HCT116 (cell line): ENCODE measurements at regions not wholly inside any gene's neighbourhood (a gene's known extent, or its start where the extent isn't known, plus 50 kb on each side); places are given as distances from the start of the nearest gene placed in this dataset.

ENCODE experiments used
- ATAC-seq: fragments of 200-7000 bp; cut with Tn5 transposase; 2 replicates; pipeline ENCODE4 v1.9.1; 2020; ENCODE audit warnings: mild to moderate bottlenecking, moderate library complexity
- BruUV-seq: library from RNA; stranded (reverse); fragments of 400-500 nt; replicated peaks from 2 replicates; lab custom pipeline; 2021; lab: Mats Ljungman, UMichigan
- CTCF ChIA-PET: fragments of 300-600 bp; sonication (Branson Sonifier 250); formaldehyde crosslinking; loops from one replicate; lab custom pipeline; 2021; ENCODE audit warnings: antibody characterized with exemption; lab: Charles Lee
- POLR2A ChIA-PET: fragments of 300-600, 350-600 bp; sonication (Branson Sonifier 250); formaldehyde crosslinking; loops from one replicate; lab custom pipeline; 2021; ENCODE audit warnings: antibody characterized with exemption; lab: Charles Lee
- RAD21 ChIA-PET, 2 experiments: fragments of 300-600 bp; sonication (Branson Sonifier 250); formaldehyde crosslinking; loops; one replicate each; lab custom pipeline; 2023; ENCODE audit warnings: low total read pairs in 2 of 2; ENCODE audit not compliant: uncharacterized antibody in 2 of 2, unreplicated experiment in 2 of 2, low non-redundant PET in 1 of 2; lab: Charles Lee
- DNase-seq: peaks from one replicate; pipeline ENCODE4 v3.0.0-alpha.2; 2010; ENCODE audit warnings: low read depth, low spot score
- H2AFZ ChIP-seq: fragments of 200-600 bp; shearing (Covaris generic), sonication (generic); 2 replicates; pipeline ENCODE4 v1.6.1; 2017; ENCODE audit warnings: low read depth, mixed run types, mixed read lengths, antibody characterized with exemption, low read length; ENCODE audit not compliant: poor library complexity, severe bottlenecking
- H3K27ac ChIP-seq: 2 replicates; pipeline ENCODE4 v1.5.1; 2012; ENCODE audit warnings: low read depth, low read length
- H3K27me3 ChIP-seq: fragments of 200-600 bp; sonication (generic); 2 replicates; pipeline ENCODE4 v1.6.1; 2016; ENCODE audit warnings: mixed run types, low read length, mixed read lengths; ENCODE audit not compliant: insufficient read depth
- H3K36me3 ChIP-seq, 2 experiments: fragments of 200-500 bp in 1 of 2; fragments of 200-600 bp in 1 of 2; sonication (Bioruptor generic) in 1 of 2; sonication (generic) in 1 of 2; 2 replicates each; pipeline versions ENCODE4 v1.5.1 to v1.6.1; 2014 to 2016; ENCODE audit warnings: low read length in 2 of 2, inconsistent platforms in 1 of 2, mixed read lengths in 1 of 2, mixed run types in 1 of 2; ENCODE audit not compliant: insufficient read depth in 2 of 2, control insufficient read depth in 1 of 2
- H3K4me1 ChIP-seq, 2 experiments: fragments of 200-600 bp in 1 of 2; sonication (generic) in 1 of 2; 2 replicates each; pipeline versions ENCODE4 v1.5.1 to v1.6.1; 2012 to 2017; ENCODE audit warnings: low read length in 2 of 2, inconsistent platforms in 1 of 2, mild to moderate bottlenecking in 1 of 2, mixed read lengths in 1 of 2, mixed run types in 1 of 2, moderate library complexity in 1 of 2; ENCODE audit not compliant: insufficient read depth in 2 of 2, control insufficient read depth in 1 of 2
- H3K4me2 ChIP-seq: fragments of 200-600 bp; sonication (generic); 2 replicates; pipeline ENCODE4 v1.6.1; 2017; ENCODE audit warnings: mixed run types, low read length, mixed read lengths
- H3K4me3 ChIP-seq, 2 experiments: fragments of 200-600 bp in 1 of 2; sonication (generic) in 1 of 2; replicated peaks in 1 of 2; 2 replicates each; pipeline ENCODE4 v1.5.1; 2011 to 2016; ENCODE audit warnings: low read length in 2 of 2, control low read depth in 1 of 2, low read depth in 1 of 2, mild to moderate bottlenecking in 1 of 2, mixed read lengths in 1 of 2, mixed run types in 1 of 2
- H3K79me2 ChIP-seq: fragments of 200-600 bp; sonication (generic); 2 replicates; pipeline ENCODE4 v1.6.1; 2017; ENCODE audit warnings: mild to moderate bottlenecking, mixed run types, low read length, moderate library complexity, mixed read lengths; ENCODE audit not compliant: insufficient read depth
- H3K9ac ChIP-seq: fragments of 200-600 bp; sonication (generic); 2 replicates; pipeline ENCODE4 v1.6.1; 2016; ENCODE audit warnings: low read length, mixed read lengths
- H3K9me2 ChIP-seq: fragments of 200-600 bp; sonication (generic), shearing (Covaris generic); 2 replicates; pipeline ENCODE4 v1.6.1; 2017; ENCODE audit warnings: mixed run types, mild to moderate bottlenecking, moderate library complexity; ENCODE audit not compliant: insufficient read depth
- H3K9me3 ChIP-seq, 2 experiments: fragments of 200-500 bp in 1 of 2; fragments of 200-600 bp in 1 of 2; sonication (Bioruptor generic) in 1 of 2; sonication (generic) in 1 of 2; 2 replicates each; pipeline ENCODE4 v1.6.1; 2014 to 2017; ENCODE audit warnings: low read length in 2 of 2, mixed read lengths in 2 of 2, inconsistent platforms in 1 of 2, low read depth in 1 of 2, mild to moderate bottlenecking in 1 of 2, mixed run types in 1 of 2, moderate library complexity in 1 of 2; ENCODE audit not compliant: control insufficient read depth in 1 of 2, insufficient read depth in 1 of 2
- H4K20me1 ChIP-seq: fragments of 200-600 bp; sonication (generic), shearing (Covaris generic); 2 replicates; pipeline ENCODE4 v1.6.1; 2017; ENCODE audit warnings: mixed run types, mild to moderate bottlenecking, moderate library complexity; ENCODE audit not compliant: insufficient read depth
- CEBPB ChIP-seq: IDR thresholded peaks from 2 replicates; pipeline ENCODE4 v1.6.1; 2012; ENCODE audit warnings: low read depth
- EGR1 ChIP-seq: IDR thresholded peaks from 2 replicates; pipeline ENCODE4 v1.6.1; 2012; ENCODE audit warnings: low read depth
- ELF1 ChIP-seq: IDR thresholded peaks from 2 replicates; pipeline ENCODE4 v1.6.1; 2012; ENCODE audit warnings: low read depth, borderline replicate concordance
- EZH2 ChIP-seq: fragments of 200-600 bp; sonication (generic); IDR thresholded peaks from 2 replicates; pipeline ENCODE4 v1.6.1; 2017; ENCODE audit warnings: antibody characterized with exemption, mixed run types
- JUND ChIP-seq: IDR thresholded peaks from 2 replicates; pipeline ENCODE4 v1.6.1; 2012
- POLR2AphosphoS5 ChIP-seq: IDR thresholded peaks from 2 replicates; pipeline ENCODE4 v1.6.1; 2011; ENCODE audit warnings: mild to moderate bottlenecking, low read depth, low read length, moderate library complexity
- RAD21 ChIP-seq: IDR thresholded peaks from 2 replicates; pipeline ENCODE4 v1.6.1; 2012; ENCODE audit warnings: low read depth, mild to moderate bottlenecking
- SRF ChIP-seq: IDR thresholded peaks from 2 replicates; pipeline ENCODE4 v1.6.1; 2012; ENCODE audit warnings: low read depth
- YY1 ChIP-seq: IDR thresholded peaks from 2 replicates; pipeline ENCODE4 v1.6.1; 2011; ENCODE audit warnings: low read length, low read depth, moderate library complexity, mild to moderate bottlenecking; ENCODE audit not compliant: insufficient replicate concordance; ENCODE audit errors: extremely low read depth
- ZFX ChIP-seq: fragments of 450-650 bp; IDR thresholded peaks from 2 replicates; pipeline ENCODE4 v1.6.1; 2017
- intact Hi-C: fragments of 100-400 bp; cut with micrococcal nuclease; formaldehyde crosslinking; loops from 2 replicates; pipeline ENCODE4 v1.10.0; 2022
- TF ChIP-seq, protein P1 (sequence below): IDR thresholded peaks from 2 replicates; pipeline ENCODE4 v1.6.1; 2012; ENCODE audit warnings: low read depth
- TF ChIP-seq, protein P2 (sequence below): IDR thresholded peaks from 2 replicates; pipeline ENCODE4 v1.6.1; 2012
- TF ChIP-seq, protein P3 (sequence below): IDR thresholded peaks from 2 replicates; pipeline ENCODE4 v1.6.1; 2011; ENCODE audit warnings: mild to moderate bottlenecking, low read length, moderate library complexity; ENCODE audit not compliant: insufficient replicate concordance; ENCODE audit errors: extremely low read depth

DNA sequence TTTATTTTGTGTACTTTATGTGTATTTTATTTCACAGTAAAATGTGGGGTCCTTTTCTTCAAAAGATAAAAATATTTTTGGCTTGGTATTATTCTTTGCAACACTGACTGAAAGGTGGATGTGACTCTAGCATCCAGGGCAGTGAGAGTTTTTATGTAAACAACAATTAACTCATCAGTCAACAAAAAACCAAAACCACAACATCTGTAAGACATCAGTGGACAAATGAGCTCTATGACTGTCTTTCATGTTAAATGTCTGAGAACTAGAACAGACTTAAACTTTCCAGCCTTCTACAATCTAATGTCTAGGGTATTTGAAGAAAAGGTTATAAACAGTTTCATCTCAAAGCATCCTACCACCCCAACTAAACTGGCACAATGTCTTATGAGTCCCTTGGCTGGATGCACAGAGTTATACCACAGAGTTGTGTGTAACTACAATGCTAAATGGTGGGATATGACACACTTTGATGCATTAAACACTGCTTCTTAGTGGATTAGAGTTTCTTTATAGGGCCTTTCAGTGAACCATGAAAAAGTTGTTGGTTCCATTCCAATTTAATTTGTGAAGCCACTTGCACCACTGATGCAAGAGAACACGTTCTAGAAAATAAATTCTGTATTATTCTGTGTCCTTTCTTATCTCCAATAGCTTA, 544.2 kb upstream of the KLF12 start:
- no peaks in the 10 kb centered on the region for H3K27me3 ChIP-seq
- no peak overlapping the region for H2AFZ ChIP-seq
- TF ChIP-seq RAD21 (no peak), ELF1 (no peak), ZFX (no peak), POLR2AphosphoS5 (no peak), CEBPB (no peak)
- TF ChIP-seq, protein P1, sequence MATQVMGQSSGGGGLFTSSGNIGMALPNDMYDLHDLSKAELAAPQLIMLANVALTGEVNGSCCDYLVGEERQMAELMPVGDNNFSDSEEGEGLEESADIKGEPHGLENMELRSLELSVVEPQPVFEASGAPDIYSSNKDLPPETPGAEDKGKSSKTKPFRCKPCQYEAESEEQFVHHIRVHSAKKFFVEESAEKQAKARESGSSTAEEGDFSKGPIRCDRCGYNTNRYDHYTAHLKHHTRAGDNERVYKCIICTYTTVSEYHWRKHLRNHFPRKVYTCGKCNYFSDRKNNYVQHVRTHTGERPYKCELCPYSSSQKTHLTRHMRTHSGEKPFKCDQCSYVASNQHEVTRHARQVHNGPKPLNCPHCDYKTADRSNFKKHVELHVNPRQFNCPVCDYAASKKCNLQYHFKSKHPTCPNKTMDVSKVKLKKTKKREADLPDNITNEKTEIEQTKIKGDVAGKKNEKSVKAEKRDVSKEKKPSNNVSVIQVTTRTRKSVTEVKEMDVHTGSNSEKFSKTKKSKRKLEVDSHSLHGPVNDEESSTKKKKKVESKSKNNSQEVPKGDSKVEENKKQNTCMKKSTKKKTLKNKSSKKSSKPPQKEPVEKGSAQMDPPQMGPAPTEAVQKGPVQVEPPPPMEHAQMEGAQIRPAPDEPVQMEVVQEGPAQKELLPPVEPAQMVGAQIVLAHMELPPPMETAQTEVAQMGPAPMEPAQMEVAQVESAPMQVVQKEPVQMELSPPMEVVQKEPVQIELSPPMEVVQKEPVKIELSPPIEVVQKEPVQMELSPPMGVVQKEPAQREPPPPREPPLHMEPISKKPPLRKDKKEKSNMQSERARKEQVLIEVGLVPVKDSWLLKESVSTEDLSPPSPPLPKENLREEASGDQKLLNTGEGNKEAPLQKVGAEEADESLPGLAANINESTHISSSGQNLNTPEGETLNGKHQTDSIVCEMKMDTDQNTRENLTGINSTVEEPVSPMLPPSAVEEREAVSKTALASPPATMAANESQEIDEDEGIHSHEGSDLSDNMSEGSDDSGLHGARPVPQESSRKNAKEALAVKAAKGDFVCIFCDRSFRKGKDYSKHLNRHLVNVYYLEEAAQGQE: no peak
- no peaks in the 10 kb centered on the region for H3K9me3 ChIP-seq
- DNase-seq (no peak), ATAC-seq (no peak)
- ChIA-PET CTCF (no interaction called here), RAD21 (no interaction called here), POLR2A (no interaction called here)
- H3K9ac ChIP-seq: no peak overlapping the region
- H3K79me2 ChIP-seq: no peaks in the 10 kb centered on the region
- no peak overlapping the region for H3K4me2 ChIP-seq
- no peaks in the 10 kb centered on the region; the same call in 1 of the 2 replicates for H4K20me1 ChIP-seq
- no TSS peak for BruUV-seq
- H3K4me1 ChIP-seq: no peaks in the 10 kb centered on the region
- no peaks in the 10 kb centered on the region for H3K36me3 ChIP-seq
- intact Hi-C loops: no loop called here
- no peak overlapping the region for H3K27ac ChIP-seq
- no peak overlapping the region for H3K4me3 ChIP-seq
- H3K9me2 ChIP-seq: no peaks in the 10 kb centered on the region

DNA sequence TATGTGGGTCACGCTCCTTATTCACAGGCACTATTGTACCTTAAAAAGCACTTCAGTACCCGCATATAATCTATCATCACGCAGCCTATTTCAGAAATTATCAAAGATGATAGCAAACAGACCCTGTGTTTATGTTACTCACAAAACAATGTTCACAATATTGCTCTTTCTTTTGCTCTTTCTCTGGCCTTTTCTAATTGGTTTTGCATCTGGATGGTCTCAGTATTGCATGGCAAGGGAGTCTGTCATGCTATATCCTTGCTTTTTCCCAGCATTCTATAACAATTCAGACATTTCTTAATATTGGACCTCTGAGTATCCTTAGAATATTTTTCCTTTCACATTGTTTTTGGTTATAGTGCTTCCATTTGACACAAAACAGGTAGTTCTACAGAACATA, 541.8 kb upstream of the KLF12 start:
- DNase-seq (no peak), ATAC-seq (no peak)
- Histone ChIP-seq H3K9ac (no peak overlapping the region), H2AFZ (no peak overlapping the region), H3K36me3 (no peaks in the 10 kb centered on the region), H3K9me2 (no peaks in the 10 kb centered on the region), H3K9me3 (no peaks in the 10 kb centered on the region), H3K4me3 (no peak overlapping the region), H3K4me1 (no peaks in the 10 kb centered on the region), H3K79me2 (no peaks in the 10 kb centered on the region), H3K27ac (no peak overlapping the region), H3K4me2 (no peak overlapping the region), H3K27me3 (no peaks in the 10 kb centered on the region), H4K20me1 (no peaks in the 10 kb centered on the region; the same call in 1 of the 2 replicates)
- intact Hi-C loops: no loop called here
- no TSS peak for BruUV-seq
- CTCF ChIA-PET: no interaction called here
- POLR2A ChIA-PET: no interaction called here
- RAD21 ChIA-PET: no interaction called here
- TF ChIP-seq CEBPB: no peak
- TF ChIP-seq EZH2: no peak
- TF ChIP-seq ELF1: no peak
- TF ChIP-seq YY1: no peak
- TF ChIP-seq POLR2AphosphoS5: no peak
- TF ChIP-seq, protein P2, sequence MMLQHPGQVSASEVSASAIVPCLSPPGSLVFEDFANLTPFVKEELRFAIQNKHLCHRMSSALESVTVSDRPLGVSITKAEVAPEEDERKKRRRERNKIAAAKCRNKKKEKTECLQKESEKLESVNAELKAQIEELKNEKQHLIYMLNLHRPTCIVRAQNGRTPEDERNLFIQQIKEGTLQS: no peak
- no peak for TF ChIP-seq EGR1
- TF ChIP-seq, protein P3, sequence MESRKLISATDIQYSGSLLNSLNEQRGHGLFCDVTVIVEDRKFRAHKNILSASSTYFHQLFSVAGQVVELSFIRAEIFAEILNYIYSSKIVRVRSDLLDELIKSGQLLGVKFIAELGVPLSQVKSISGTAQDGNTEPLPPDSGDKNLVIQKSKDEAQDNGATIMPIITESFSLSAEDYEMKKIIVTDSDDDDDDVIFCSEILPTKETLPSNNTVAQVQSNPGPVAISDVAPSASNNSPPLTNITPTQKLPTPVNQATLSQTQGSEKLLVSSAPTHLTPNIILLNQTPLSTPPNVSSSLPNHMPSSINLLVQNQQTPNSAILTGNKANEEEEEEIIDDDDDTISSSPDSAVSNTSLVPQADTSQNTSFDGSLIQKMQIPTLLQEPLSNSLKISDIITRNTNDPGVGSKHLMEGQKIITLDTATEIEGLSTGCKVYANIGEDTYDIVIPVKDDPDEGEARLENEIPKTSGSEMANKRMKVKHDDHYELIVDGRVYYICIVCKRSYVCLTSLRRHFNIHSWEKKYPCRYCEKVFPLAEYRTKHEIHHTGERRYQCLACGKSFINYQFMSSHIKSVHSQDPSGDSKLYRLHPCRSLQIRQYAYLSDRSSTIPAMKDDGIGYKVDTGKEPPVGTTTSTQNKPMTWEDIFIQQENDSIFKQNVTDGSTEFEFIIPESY: no peak
- no peak for TF ChIP-seq SRF
- no peak for TF ChIP-seq JUND
